HL-60/S4 treated with phorbol 12-myristate 13-acetate at 8.2 ng/mL for 4 days and 3 days (cell line): ENCODE measurements at regions not wholly inside any gene's neighbourhood (a gene's known extent, or its start where the extent isn't known, plus 50 kb on each side); places are given as distances from the start of the nearest gene placed in this dataset.

Experiments
- in situ Hi-C: fragments of 300-500 bp; cut with MboI; formaldehyde crosslinking; loops from 2 replicates; pipeline ENCODE4 v1.15.0; 2022; ENCODE audit warnings: low sequenced_read_pairs

DNA sequence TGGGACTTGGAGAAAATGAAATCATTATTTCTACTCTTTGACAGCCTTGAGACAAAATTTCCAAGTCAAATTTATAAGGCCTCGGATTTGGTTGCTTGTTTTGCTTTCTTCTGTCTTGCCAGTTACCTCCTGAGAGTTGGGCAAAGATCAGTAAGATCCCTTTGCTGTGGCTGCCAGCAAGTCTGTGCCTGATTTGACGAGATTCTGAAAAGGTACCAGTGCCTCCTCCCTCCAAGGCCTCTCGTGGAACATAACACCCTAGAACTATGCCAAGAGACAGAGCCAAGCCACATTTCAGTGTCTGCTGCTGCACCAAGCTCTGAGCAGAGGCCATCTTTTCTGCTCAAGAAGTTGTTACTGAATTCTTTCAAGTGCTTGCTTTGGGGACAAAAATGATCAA, 61.0 kb downstream of the GTPBP8 start:
- in situ Hi-C loops: loop anchor here (10.0 kb wide), 1 partner anchor 233 kb away; no protein-coding TSS in a partner anchor

- in situ Hi-C loops: loop anchor here (10.0 kb wide), 1 partner anchor 232 kb away; no protein-coding TSS in a partner anchor
Measured at GRCh38 chr3:113053169-113053568, 62.4 kb downstream of the GTPBP8 start.

- in situ Hi-C loops: loop anchor here (10.0 kb wide), 1 partner anchor 230 kb away; no protein-coding TSS in a partner anchor
Measured at GRCh38 chr3:113054552-113054951, 63.8 kb downstream of the GTPBP8 start.

GRCh38 chr3:113055201-113055600, 64.4 kb downstream of the GTPBP8 start:
- in situ Hi-C loops: loop anchor here (10.0 kb wide), 1 partner anchor 230 kb away; no protein-coding TSS in a partner anchor

DNA sequence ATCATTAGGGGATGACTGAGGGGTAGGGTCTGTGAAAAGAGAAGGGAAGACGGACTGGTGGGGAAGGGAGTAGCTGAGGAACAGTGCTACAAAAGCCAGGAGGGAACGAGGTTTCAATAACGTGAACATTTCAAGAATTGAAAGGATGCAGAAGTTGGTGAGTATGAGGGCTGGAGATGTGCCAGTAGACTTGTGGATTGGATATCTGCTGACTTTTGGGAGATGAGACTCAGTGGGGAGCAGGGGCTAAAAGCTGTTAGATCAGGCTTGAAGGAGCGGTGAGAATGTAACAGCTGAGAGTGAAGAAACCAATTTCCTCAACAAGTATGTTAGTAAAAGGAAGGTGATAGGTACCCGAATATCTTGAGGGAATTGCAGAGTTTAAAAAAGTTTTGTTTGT, 65.2 kb downstream of the GTPBP8 start:
- in situ Hi-C loops: loop anchor here (10.0 kb wide), 1 partner anchor 229 kb away; no protein-coding TSS in a partner anchor

DNA sequence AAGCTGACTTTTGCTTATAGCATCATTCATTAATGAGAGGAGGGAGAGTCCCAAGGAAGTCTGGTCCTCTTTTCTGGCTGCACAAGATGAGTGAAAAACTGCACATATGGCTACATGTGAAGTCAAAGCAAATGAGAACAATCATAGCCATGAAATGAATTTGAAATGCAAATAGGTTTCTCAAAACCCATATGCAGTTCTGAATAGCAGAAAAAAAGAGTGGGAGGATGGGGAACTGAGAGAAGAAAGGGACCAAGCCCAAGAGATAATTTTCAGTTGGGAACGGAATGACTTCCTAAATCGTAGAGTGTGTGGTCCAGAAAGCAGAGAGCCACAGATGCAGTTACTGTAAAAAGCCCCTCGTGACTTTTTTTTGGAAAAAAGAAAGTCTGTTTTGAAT, 66.3 kb downstream of the GTPBP8 start:
- in situ Hi-C loops: loop anchor here (10.0 kb wide), 1 partner anchor 228 kb away; no protein-coding TSS in a partner anchor

- in situ Hi-C loops: loop anchor here (10.0 kb wide), 1 partner anchor 227 kb away; no protein-coding TSS in a partner anchor
Measured at GRCh38 chr3:113058188-113058587, 67.4 kb downstream of the GTPBP8 start.

- in situ Hi-C loops: no loop called here
Measured at GRCh38 chr3:113062705-113063104, 71.9 kb downstream of the GTPBP8 start.

DNA sequence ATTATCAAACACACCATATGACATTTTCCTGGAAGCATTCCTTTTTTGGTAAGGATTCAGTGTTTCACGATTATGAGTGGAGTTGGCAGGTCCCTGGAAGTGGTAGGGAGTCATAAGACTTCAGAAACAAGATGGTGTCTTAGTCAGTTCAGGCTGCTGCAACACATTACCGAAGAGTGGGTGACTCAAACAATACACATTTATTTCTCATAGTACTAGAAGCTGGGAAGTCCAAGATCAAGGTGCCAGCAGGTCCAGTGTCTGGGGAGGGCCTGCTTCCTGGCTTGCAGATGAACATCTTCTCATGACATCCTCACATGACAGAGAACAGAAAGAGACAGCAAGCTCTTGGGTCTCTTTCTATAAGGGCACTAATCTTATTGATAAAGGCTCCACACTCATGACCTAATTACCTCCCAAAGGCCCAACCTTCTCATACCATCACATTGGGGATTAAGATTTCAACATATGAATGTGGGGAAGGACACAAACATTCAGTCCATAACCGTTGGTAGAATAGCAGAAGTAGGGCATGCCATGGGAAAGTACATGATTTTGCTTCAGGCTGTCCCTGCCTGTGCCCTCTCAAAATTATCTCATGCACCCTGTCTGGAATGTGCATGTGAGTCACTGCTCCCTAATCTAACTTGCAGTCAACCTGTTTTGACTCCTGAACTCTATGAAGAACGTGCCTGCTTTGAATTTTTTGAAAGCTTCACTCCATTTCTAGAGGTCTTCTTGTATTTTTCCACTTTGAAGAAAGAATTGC, 72.5 kb downstream of the GTPBP8 start:
- in situ Hi-C loops: no loop called here

DNA sequence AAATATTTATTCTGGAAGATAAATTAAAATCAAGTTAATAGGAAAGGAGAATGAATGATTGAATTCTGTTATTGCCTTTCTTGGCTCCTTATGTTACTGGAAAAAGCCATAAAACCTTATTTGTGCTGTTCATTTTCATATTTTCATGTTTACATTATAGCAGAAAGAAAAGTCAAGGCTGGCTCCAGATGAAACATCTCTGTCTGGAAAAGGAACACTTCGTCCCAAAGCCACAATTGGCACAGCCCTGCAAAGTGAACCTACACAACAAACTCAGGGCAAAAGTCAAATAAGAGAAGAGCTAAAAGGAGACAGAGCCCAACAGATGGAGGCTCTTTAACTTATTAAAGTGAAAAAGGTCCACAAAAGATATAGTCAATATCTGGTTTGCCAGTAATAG, 73.4 kb downstream of the GTPBP8 start:
- in situ Hi-C loops: no loop called here

GRCh38 chr3:113065336-113065735, 74.6 kb downstream of the GTPBP8 start:
- in situ Hi-C loops: no loop called here

- in situ Hi-C loops: no loop called here
Measured at GRCh38 chr3:113070072-113070640, 79.4 kb downstream of the GTPBP8 start.

DNA sequence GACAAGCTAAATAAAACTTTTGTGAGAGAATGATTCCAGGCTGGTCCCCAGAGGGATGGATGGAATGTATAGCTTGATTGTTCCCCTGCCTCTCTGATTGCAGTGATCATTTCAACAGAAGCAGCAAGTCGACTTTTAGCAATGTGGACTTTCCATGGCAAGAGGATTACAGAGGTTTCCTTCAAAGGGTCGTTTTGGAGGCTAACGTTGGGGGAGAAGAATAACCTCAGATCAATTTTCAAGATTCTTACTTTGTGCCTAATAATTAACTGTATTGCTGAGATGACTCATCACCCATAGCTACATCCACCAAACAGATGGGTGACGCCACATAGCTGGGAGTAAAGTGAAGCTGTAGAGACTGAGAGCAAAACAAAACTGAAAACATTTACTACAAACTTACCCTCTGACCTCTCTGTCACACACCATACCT, 79.9 kb downstream of the GTPBP8 start:
- in situ Hi-C loops: no loop called here

DNA sequence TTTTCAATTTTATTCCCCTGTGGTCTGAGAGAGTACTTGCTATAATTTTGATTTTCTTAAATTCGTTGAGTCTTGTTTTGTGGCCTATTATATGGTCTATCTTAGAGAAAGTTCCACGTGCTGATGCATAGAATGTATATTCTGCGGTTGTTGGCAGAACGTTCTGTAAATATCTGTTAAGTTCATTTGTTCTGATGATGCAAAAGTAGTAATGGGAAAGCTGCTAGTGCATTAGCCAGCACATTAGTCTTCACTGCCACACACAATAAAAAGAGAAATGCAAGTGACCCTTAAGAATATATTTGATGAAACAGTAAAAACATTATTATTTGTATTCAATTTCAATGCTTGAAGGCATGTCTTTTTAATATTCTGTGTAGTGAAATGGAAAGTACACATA, 84.8 kb downstream of the GTPBP8 start:
- in situ Hi-C loops: no loop called here

- in situ Hi-C loops: no loop called here
Measured at GRCh38 chr3:113079218-113079961, 88.6 kb downstream of the GTPBP8 start.

GRCh38 chr3:113084777-113085176, 94.0 kb downstream of the GTPBP8 start:
- in situ Hi-C loops: no loop called here

- in situ Hi-C loops: no loop called here
Measured at GRCh38 chr3:113086560-113087461, 96.0 kb downstream of the GTPBP8 start.

- in situ Hi-C loops: no loop called here
Measured at GRCh38 chr3:113088616-113089015, 97.8 kb downstream of the GTPBP8 start.

GRCh38 chr3:113091417-113091816, 100.6 kb downstream of the GTPBP8 start:
- in situ Hi-C loops: no loop called here

DNA sequence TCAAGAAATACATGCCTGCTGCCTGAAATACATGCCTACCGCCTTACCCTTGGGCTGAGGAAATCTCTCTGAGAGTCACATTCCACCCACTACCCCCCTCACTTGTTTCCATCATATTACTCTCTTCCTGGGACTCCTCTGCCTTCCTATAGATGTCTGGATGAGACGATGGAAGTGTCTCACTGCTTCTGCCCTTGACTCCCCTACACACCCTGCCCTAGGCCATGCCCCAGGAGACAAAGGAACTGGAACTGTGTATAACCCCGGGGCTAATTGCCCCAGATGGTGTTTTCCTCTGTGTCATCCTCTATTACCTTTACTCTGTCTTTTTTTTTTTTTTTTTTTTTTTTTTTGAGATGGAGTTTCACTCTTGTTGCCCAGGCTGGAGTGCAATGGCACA, 102.0 kb downstream of the GTPBP8 start:
- in situ Hi-C loops: no loop called here
